ENCODE measurements at regions not wholly inside any gene's neighbourhood (a gene's known extent, or its start where the extent isn't known, plus 50 kb on each side); places are given as distances from the start of the nearest gene placed in this dataset.

GRCh38 chr6:154637392-154637791, 95.8 kb upstream of the SCAF8 start:
- TF ChIP-seq, protein P1, sequence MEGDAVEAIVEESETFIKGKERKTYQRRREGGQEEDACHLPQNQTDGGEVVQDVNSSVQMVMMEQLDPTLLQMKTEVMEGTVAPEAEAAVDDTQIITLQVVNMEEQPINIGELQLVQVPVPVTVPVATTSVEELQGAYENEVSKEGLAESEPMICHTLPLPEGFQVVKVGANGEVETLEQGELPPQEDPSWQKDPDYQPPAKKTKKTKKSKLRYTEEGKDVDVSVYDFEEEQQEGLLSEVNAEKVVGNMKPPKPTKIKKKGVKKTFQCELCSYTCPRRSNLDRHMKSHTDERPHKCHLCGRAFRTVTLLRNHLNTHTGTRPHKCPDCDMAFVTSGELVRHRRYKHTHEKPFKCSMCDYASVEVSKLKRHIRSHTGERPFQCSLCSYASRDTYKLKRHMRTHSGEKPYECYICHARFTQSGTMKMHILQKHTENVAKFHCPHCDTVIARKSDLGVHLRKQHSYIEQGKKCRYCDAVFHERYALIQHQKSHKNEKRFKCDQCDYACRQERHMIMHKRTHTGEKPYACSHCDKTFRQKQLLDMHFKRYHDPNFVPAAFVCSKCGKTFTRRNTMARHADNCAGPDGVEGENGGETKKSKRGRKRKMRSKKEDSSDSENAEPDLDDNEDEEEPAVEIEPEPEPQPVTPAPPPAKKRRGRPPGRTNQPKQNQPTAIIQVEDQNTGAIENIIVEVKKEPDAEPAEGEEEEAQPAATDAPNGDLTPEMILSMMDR (IDR thresholded peaks at IDR 0.05): no peak
- TF ChIP-seq EP300 (IDR thresholded peaks at IDR 0.05; ENCODE audit: borderline replicate concordance in 1 of 2, low read depth in 1 of 2, low read length in 1 of 2) (no peak), SMC3 (IDR thresholded peaks at IDR 0.05; ENCODE audit: low read depth, low read length) (no peak)
